Progenitor cell of endocrine pancreas (in vitro differentiated cells): ENCODE measurements at regions not wholly inside any gene's neighbourhood (a gene's known extent, or its start where the extent isn't known, plus 50 kb on each side); places are given as distances from the start of the nearest gene placed in this dataset.

Experiments
- DNase-seq: peaks from one replicate; pipeline ENCODE4 v3.0.0; 2021; ENCODE audit warnings: low spot score; ENCODE audit not compliant: unreplicated experiment
- H3K27ac Mint-ChIP-seq: 2 replicates; pipeline ENCODE4 v1.8.0; 2021; ENCODE audit warnings: mild to moderate bottlenecking, moderate library complexity, mixed read lengths
- H3K27me3 Mint-ChIP-seq: 2 replicates; pipeline ENCODE4 v1.8.0; 2021; ENCODE audit warnings: mixed read lengths
- H3K36me3 Mint-ChIP-seq: 2 replicates; pipeline ENCODE4 v1.8.0; 2022; ENCODE audit warnings: mixed read lengths; ENCODE audit not compliant: insufficient read depth
- H3K4me1 Mint-ChIP-seq: 2 replicates; pipeline ENCODE4 v1.8.0; 2021; ENCODE audit warnings: low read depth, mixed read lengths
- H3K4me3 Mint-ChIP-seq: 2 replicates; pipeline ENCODE4 v1.8.0; 2021; ENCODE audit warnings: low read depth, mild to moderate bottlenecking, moderate library complexity, mixed read lengths
- H3K9me3 Mint-ChIP-seq: 2 replicates; pipeline ENCODE4 v1.8.0; 2021; ENCODE audit warnings: low read depth, mixed read lengths
- TF ChIP-seq, protein P1 (sequence below): fragments of 200-600 bp; sonication (generic); IDR thresholded peaks from one replicate; pipeline ENCODE4 v1.5.0; 2021; ENCODE audit warnings: antibody characterized with exemption, mild to moderate bottlenecking; ENCODE audit not compliant: unreplicated experiment

- Mint-ChIP-seq H3K4me1 (no peaks in the 10 kb centered on the region), H3K9me3 (no peaks in the 10 kb centered on the region)
Measured at GRCh38 chr10:105726149-105726548, 1085.1 kb downstream of the SORCS3 start.

GRCh38 chr10:105725007-105725406 lies 1083.9 kb downstream of the SORCS3 start:
- DNase-seq: no peak

More at GRCh38 chr10:105726149-105726548, 1085.1 kb downstream of the SORCS3 start:
- Mint-ChIP-seq H3K27me3 (no peaks in the 10 kb centered on the region), H3K4me3 (no peak overlapping the region), H3K36me3 (no peaks in the 10 kb centered on the region), H3K27ac (no peak overlapping the region)
- TF ChIP-seq, protein P1, sequence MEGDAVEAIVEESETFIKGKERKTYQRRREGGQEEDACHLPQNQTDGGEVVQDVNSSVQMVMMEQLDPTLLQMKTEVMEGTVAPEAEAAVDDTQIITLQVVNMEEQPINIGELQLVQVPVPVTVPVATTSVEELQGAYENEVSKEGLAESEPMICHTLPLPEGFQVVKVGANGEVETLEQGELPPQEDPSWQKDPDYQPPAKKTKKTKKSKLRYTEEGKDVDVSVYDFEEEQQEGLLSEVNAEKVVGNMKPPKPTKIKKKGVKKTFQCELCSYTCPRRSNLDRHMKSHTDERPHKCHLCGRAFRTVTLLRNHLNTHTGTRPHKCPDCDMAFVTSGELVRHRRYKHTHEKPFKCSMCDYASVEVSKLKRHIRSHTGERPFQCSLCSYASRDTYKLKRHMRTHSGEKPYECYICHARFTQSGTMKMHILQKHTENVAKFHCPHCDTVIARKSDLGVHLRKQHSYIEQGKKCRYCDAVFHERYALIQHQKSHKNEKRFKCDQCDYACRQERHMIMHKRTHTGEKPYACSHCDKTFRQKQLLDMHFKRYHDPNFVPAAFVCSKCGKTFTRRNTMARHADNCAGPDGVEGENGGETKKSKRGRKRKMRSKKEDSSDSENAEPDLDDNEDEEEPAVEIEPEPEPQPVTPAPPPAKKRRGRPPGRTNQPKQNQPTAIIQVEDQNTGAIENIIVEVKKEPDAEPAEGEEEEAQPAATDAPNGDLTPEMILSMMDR: no peak
- no peak for DNase-seq

DNA sequence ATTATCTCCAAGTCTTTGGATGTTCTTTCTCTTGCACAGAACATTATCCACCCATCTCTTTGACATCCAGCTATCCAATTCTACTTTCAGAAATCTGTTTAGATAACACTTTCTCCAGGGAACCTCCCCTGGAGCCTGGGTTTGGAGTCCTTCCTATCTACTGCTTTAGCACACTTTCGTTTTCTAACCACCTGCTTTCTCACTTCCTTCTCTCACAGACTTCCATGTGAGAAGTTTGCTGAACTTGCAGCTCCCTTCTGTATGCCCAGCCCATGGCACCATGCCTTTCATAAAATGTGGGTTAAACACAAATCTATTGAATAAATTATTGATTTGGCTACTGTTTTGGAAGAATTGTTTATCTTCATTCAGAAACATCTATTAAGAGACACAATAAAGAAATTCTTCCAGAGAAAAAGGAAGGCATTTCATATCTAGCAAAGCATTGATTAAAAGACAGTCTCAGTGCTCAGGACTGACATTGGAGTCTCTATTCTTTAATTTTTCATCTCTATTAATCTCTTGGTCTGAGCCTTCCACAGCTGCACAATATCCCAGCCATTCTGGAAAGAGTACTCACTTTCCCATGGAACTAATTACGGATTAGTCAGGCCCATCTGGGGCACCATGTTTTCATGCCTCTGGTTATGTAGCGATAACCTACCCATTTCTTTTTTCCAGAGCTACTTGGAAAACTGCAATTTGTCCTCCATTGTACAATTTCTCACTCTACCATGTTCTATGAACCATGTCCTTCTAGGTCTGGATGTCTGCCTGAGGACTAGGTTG lies 1077.3 kb downstream of the SORCS3 start:
- Mint-ChIP-seq H3K4me3 (no peak overlapping the region), H3K27me3 (peaks cover 5% of the 10 kb centered on the region), H3K9me3 (peaks cover 3% of the 10 kb centered on the region), H3K36me3 (no peaks in the 10 kb centered on the region), H3K4me1 (no peaks in the 10 kb centered on the region), H3K27ac (no peak overlapping the region)
- DNase-seq: no peak
- TF ChIP-seq, protein P1: no peak

More at GRCh38 chr10:105725007-105725406, 1083.9 kb downstream of the SORCS3 start:
- Mint-ChIP-seq H3K36me3 (no peaks in the 10 kb centered on the region), H3K9me3 (no peaks in the 10 kb centered on the region), H3K4me1 (no peaks in the 10 kb centered on the region), H3K4me3 (no peak overlapping the region), H3K27ac (no peak overlapping the region), H3K27me3 (no peaks in the 10 kb centered on the region)
- TF ChIP-seq, protein P1: no peak

GRCh38 chr10:105714728-105715127 lies 1073.6 kb downstream of the SORCS3 start:
- TF ChIP-seq, protein P1: no peak
- Mint-ChIP-seq H3K36me3 (no peaks in the 10 kb centered on the region), H3K27ac (no peak overlapping the region), H3K4me1 (no peaks in the 10 kb centered on the region), H3K27me3 (peaks cover 8% of the 10 kb centered on the region), H3K4me3 (no peak overlapping the region), H3K9me3 (peaks cover 8% of the 10 kb centered on the region)
- no peak for DNase-seq

GRCh38 chr10:105707603-105708002 lies 1066.5 kb downstream of the SORCS3 start:
- Mint-ChIP-seq H3K4me1 (peaks cover 6% of the 10 kb centered on the region), H3K4me3 (no peak overlapping the region), H3K27ac (no peak overlapping the region), H3K36me3 (no peaks in the 10 kb centered on the region), H3K9me3 (peaks cover 6% of the 10 kb centered on the region), H3K27me3 (peaks cover 24% of the 10 kb centered on the region)
- TF ChIP-seq, protein P1: no peak
- DNase-seq: no peak
